H9 (cell line): ENCODE measurements at regions not wholly inside any gene's neighbourhood (a gene's known extent, or its start where the extent isn't known, plus 50 kb on each side); places are given as distances from the start of the nearest gene placed in this dataset.

ENCODE experiments used
- DNase-seq: peaks from one replicate; pipeline ENCODE4 v3.0.0-alpha.2; 2017
- H2AFZ ChIP-seq: one replicate; pipeline ENCODE4 v1.6.1; 2013; ENCODE audit warnings: mild to moderate bottlenecking, low read length, control low read depth, moderate library complexity
- H2AK5ac ChIP-seq: 2 replicates; pipeline ENCODE4 v1.6.1; 2013; ENCODE audit warnings: low read length, control low read depth, mixed read lengths; ENCODE audit not compliant: insufficient read length
- H2BK120ac ChIP-seq: one replicate; pipeline ENCODE4 v1.6.1; 2013; ENCODE audit warnings: low read depth, mild to moderate bottlenecking, low read length, control low read depth, inconsistent platforms; ENCODE audit not compliant: poor library complexity, severe bottlenecking
- H2BK12ac ChIP-seq: 2 replicates; pipeline ENCODE4 v1.6.1; 2013; ENCODE audit warnings: low read length, control low read depth, mixed read lengths, low read depth; ENCODE audit not compliant: insufficient read length
- H2BK15ac ChIP-seq: 2 replicates; pipeline ENCODE4 v1.6.1; 2013; ENCODE audit warnings: low read depth, low read length, control low read depth
- H2BK20ac ChIP-seq: one replicate; pipeline ENCODE4 v1.6.1; 2013; ENCODE audit warnings: low read depth, mild to moderate bottlenecking, low read length, control low read depth, inconsistent platforms; ENCODE audit not compliant: poor library complexity, severe bottlenecking
- H2BK5ac ChIP-seq: 2 replicates; pipeline ENCODE4 v1.6.1; 2013; ENCODE audit warnings: low read length, control low read depth, mixed read lengths; ENCODE audit not compliant: insufficient read length
- H3K14ac ChIP-seq: 2 replicates; pipeline ENCODE4 v1.6.1; 2013; ENCODE audit warnings: low read length, control low read depth; ENCODE audit not compliant: insufficient read depth
- H3K18ac ChIP-seq: 2 replicates; pipeline ENCODE4 v1.6.1; 2013; ENCODE audit warnings: low read depth, mild to moderate bottlenecking, mixed read lengths, low read length, control low read depth; ENCODE audit not compliant: insufficient read length
- H3K23ac ChIP-seq: 2 replicates; pipeline ENCODE4 v1.6.1; 2013; ENCODE audit warnings: low read length, control low read depth, mixed read lengths, low read depth; ENCODE audit not compliant: insufficient read length
- H3K23me2 ChIP-seq: 2 replicates; pipeline ENCODE4 v1.6.1; 2013; ENCODE audit warnings: low read depth, mild to moderate bottlenecking, mixed read lengths, low read length, control low read depth; ENCODE audit not compliant: insufficient read length, poor library complexity, severe bottlenecking
- H3K27ac ChIP-seq: 2 replicates; pipeline ENCODE4 v1.5.1; 2013; ENCODE audit warnings: low read length, control low read depth, mixed read lengths, low read depth; ENCODE audit not compliant: insufficient read length
- H3K27me3 ChIP-seq: 2 replicates; pipeline ENCODE4 v1.6.1; 2013; ENCODE audit warnings: low read length, control low read depth, inconsistent platforms; ENCODE audit not compliant: insufficient read depth
- H3K4ac ChIP-seq: 2 replicates; pipeline ENCODE4 v1.6.1; 2013; ENCODE audit warnings: low read depth, mild to moderate bottlenecking, control low read depth, inconsistent platforms, low read length, moderate library complexity
- H3K4me1 ChIP-seq: 2 replicates; pipeline ENCODE4 v1.6.1; 2013; ENCODE audit warnings: low read length, control low read depth, inconsistent platforms; ENCODE audit not compliant: insufficient read depth
- H3K4me2 ChIP-seq: 2 replicates; pipeline ENCODE4 v1.6.1; 2013; ENCODE audit warnings: low read length, control low read depth, mixed read lengths; ENCODE audit not compliant: insufficient read length, insufficient read depth
- H3K56ac ChIP-seq: 2 replicates; pipeline ENCODE4 v1.6.1; 2013; ENCODE audit warnings: low read depth, mild to moderate bottlenecking, mixed read lengths, low read length, control low read depth; ENCODE audit not compliant: insufficient read length
- H3K79me1 ChIP-seq: 2 replicates; pipeline ENCODE4 v1.6.1; 2013; ENCODE audit warnings: low read depth, mild to moderate bottlenecking, moderate library complexity, low read length, control low read depth, inconsistent platforms; ENCODE audit not compliant: insufficient read depth, poor library complexity, severe bottlenecking
- H3K79me2 ChIP-seq: 2 replicates; pipeline ENCODE4 v1.6.1; 2013; ENCODE audit warnings: low read length, control low read depth, inconsistent platforms; ENCODE audit not compliant: insufficient read depth
- H3K9ac ChIP-seq: 2 replicates; pipeline ENCODE4 v1.6.1; 2013; ENCODE audit warnings: low read length, control low read depth, mixed read lengths; ENCODE audit not compliant: insufficient read length; ENCODE audit errors: extremely low read depth
- H3K9me3 ChIP-seq: one replicate; pipeline ENCODE4 v1.6.1; 2013; ENCODE audit warnings: low read depth, low read length, inconsistent platforms; ENCODE audit not compliant: control insufficient read depth
- H3T11ph ChIP-seq: one replicate; pipeline ENCODE4 v1.6.1; 2013; ENCODE audit warnings: mild to moderate bottlenecking, low read length, control low read depth, inconsistent platforms
- H4K20me1 ChIP-seq: one replicate; pipeline ENCODE4 v1.6.1; 2013; ENCODE audit not compliant: control insufficient read depth, insufficient read length, insufficient read depth
- H4K5ac ChIP-seq: 2 replicates; pipeline ENCODE4 v1.6.1; 2013; ENCODE audit warnings: low read depth, mild to moderate bottlenecking, mixed read lengths, low read length, control low read depth; ENCODE audit not compliant: insufficient read length
- H4K8ac ChIP-seq: replicated peaks from 2 replicates; pipeline ENCODE4 v1.6.1; 2013; ENCODE audit warnings: low read length, control low read depth, mixed read lengths, low read depth; ENCODE audit not compliant: insufficient read length
- H4K91ac ChIP-seq: 2 replicates; pipeline ENCODE4 v1.6.1; 2013; ENCODE audit warnings: low read depth, mild to moderate bottlenecking, moderate library complexity, mixed read lengths, low read length, control low read depth; ENCODE audit not compliant: insufficient read length
- H3K27ac Mint-ChIP-seq, 3 experiments: 2 replicates in 2 of 3; 3 replicates in 1 of 3; pipeline ENCODE4 v1.8.0; 2020 to 2021; ENCODE audit warnings: mixed read lengths in 3 of 3, mild to moderate bottlenecking in 1 of 3, moderate library complexity in 1 of 3
- H3K27me3 Mint-ChIP-seq: 2 replicates; pipeline ENCODE4 v1.8.0; 2021; ENCODE audit warnings: low read depth, mild to moderate bottlenecking, moderate library complexity, mixed read lengths
- H3K36me3 Mint-ChIP-seq, 3 experiments: 2 replicates in 2 of 3; 3 replicates in 1 of 3; pipeline ENCODE4 v1.8.0; 2020 to 2021; ENCODE audit warnings: low read depth in 3 of 3, mixed read lengths in 3 of 3; ENCODE audit not compliant: insufficient read depth in 1 of 3
- H3K4me1 Mint-ChIP-seq, 2 experiments: 2 replicates each; pipeline ENCODE4 v1.8.0; 2020; ENCODE audit warnings: mixed read lengths in 2 of 2
- H3K4me3 Mint-ChIP-seq, 2 experiments: 2 replicates in 1 of 2; 3 replicates in 1 of 2; pipeline ENCODE4 v1.8.0; 2020 to 2021; ENCODE audit warnings: mild to moderate bottlenecking in 2 of 2, mixed read lengths in 2 of 2, moderate library complexity in 1 of 2
- H3K9me3 Mint-ChIP-seq, 2 experiments: 2 replicates in 1 of 2; 3 replicates in 1 of 2; pipeline ENCODE4 v1.8.0; 2020; ENCODE audit warnings: mild to moderate bottlenecking in 2 of 2, mixed read lengths in 2 of 2, moderate library complexity in 1 of 2
- WGBS: extraction: QIAGEN DNeasy Blood & Tissue Kit; methylation state at CpG from one replicate; pipeline ENCODE4 v1.1.7; 2013; ENCODE audit warnings: missing lambda C conversion rate, low lambda C conversion rate, mixed read lengths; ENCODE audit not compliant: insufficient read length; ENCODE audit errors: extremely low coverage; 5-methylcytosine and 5-hydroxymethylcytosine counted together
- TF ChIP-seq, protein P1 (sequence below): fragments of 200-600 bp; sonication (generic); conservative IDR thresholded peaks from 3 replicates; pipeline ENCODE4 v1.8.0; 2021; ENCODE audit warnings: antibody characterized with exemption, mild to moderate bottlenecking

DNA sequence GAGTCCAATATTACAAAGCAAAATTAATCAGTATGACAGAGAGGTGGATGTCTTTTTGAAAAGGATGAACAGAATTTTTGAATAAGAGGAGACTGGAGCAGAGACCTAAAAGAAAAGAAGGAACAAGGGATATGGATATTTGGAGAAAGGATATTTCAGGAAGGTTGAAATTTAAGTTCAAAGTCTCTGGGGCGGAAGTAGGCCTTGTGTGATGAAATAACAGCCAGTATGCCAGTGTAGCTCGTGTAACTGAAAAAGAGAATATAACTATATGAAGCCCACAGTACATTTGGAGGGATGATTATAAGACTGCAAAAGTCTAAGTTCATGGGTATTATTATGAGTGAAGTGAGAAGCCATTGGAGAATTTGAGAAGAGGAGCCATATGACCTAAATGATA lies 766.7 kb downstream of the GBE1 start:
- TF ChIP-seq, protein P1, sequence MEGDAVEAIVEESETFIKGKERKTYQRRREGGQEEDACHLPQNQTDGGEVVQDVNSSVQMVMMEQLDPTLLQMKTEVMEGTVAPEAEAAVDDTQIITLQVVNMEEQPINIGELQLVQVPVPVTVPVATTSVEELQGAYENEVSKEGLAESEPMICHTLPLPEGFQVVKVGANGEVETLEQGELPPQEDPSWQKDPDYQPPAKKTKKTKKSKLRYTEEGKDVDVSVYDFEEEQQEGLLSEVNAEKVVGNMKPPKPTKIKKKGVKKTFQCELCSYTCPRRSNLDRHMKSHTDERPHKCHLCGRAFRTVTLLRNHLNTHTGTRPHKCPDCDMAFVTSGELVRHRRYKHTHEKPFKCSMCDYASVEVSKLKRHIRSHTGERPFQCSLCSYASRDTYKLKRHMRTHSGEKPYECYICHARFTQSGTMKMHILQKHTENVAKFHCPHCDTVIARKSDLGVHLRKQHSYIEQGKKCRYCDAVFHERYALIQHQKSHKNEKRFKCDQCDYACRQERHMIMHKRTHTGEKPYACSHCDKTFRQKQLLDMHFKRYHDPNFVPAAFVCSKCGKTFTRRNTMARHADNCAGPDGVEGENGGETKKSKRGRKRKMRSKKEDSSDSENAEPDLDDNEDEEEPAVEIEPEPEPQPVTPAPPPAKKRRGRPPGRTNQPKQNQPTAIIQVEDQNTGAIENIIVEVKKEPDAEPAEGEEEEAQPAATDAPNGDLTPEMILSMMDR: no peak
- H3K27ac Mint-ChIP-seq: no peak overlapping the region

More for the DNA sequence above, 766.7 kb downstream of the GBE1 start:
- Histone ChIP-seq H3K9me3 (no peaks in the 10 kb centered on the region), H3K23me2 (no peaks in the 10 kb centered on the region), H4K91ac (no peak overlapping the region), H3K79me2 (no peaks in the 10 kb centered on the region), H2BK20ac (no peak overlapping the region), H4K5ac (no peak overlapping the region), H3T11ph (no peak overlapping the region), H4K20me1 (no peaks in the 10 kb centered on the region), H3K14ac (no peak overlapping the region), H3K4me1 (no peaks in the 10 kb centered on the region), H3K56ac (no peak overlapping the region), H4K8ac (no peak overlapping the region), H3K4me2 (no peak overlapping the region), H3K23ac (no peak overlapping the region), H2AFZ (no peak overlapping the region), H2BK12ac (no peak overlapping the region), H3K79me1 (no peaks in the 10 kb centered on the region), H3K4ac (no peak overlapping the region), H3K18ac (no peak overlapping the region), H2AK5ac (no peak overlapping the region), H2BK120ac (no peak overlapping the region), H3K27ac (no peak overlapping the region), H2BK5ac (no peak overlapping the region), H2BK15ac (no peak overlapping the region), H3K9ac (no peak overlapping the region), H3K27me3 (no peaks in the 10 kb centered on the region)
- no peak overlapping the region for H3K4me3 Mint-ChIP-seq
- no peaks in the 10 kb centered on the region for H3K27me3 Mint-ChIP-seq
- H3K9me3 Mint-ChIP-seq: no peaks in the 10 kb centered on the region; a peak in 1 of 5 replicates
- no peak for DNase-seq
- no peaks in the 10 kb centered on the region for H3K4me1 Mint-ChIP-seq
- WGBS: no CpG with 5 or more reads among the region's 2 CpGs
- H3K36me3 Mint-ChIP-seq: no peaks in the 10 kb centered on the region; a peak in 1 of 7 replicates
